GM18858 (cell line): ENCODE measurements at regions not wholly inside any gene's neighbourhood (a gene's known extent, or its start where the extent isn't known, plus 50 kb on each side); places are given as distances from the start of the nearest gene placed in this dataset.

ENCODE experiments used
- ATAC-seq: cut with Tn5 transposase; IDR thresholded peaks from one replicate; pipeline ENCODE4 v1.9.1; 2021; ENCODE audit not compliant: unreplicated experiment

DNA sequence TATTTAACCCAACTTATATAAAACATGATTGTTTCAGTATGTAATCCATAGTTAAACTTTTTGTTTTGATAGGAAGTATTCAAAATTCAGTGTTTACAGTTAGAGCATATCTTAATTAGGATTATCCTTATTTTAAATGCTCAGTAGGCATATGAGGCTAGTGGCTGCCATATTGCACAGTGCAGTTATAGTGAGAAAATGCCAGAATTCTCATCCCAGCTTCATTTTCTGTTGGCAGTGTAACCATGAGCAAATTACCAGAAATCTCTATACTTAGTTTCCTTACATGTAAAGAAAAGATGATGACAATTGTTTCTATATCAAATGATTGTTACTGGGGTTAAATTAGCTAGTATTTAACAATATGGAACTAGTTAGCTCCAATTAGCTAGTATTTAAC, 265.8 kb downstream of the ARAP2 start:
- ATAC-seq: no peak

DNA sequence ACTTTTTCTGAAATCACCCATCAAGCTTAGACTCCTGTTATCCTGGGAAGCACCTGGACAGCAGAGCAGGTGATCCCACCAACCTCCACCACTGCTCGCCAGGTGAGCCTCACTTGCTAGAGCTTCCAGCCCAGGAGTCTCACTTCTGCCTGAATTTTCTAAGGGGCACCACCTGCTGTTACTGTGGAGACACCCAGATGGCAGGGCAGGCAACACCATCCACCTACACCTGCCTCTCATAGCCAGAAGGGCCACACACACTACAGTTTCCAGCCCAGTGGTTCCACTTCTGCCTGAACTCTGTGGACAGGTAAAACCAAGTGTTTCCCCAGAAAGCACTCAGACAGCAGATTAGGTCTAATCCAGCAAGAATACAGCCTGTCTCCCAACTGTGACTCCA, 262.0 kb downstream of the ARAP2 start:
- no peak for ATAC-seq

DNA sequence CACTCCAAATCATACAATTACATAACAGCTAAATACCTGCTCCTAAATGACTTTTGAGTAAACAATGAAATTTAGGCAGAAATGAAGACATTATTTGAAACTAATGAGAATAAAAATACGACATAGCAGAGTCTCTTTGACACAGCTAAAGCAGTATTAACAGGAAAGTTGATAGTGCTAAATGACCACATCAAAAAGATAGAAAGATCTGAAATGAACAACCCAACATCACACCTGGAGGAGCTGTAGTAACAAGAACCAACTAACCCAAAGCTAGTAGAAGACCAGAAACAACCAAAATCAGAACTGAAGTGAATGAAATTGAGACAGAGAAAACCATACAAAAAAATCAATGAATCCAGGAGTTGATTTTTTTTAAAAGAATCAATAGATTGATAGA, 257.8 kb downstream of the ARAP2 start:
- no peak for ATAC-seq

DNA sequence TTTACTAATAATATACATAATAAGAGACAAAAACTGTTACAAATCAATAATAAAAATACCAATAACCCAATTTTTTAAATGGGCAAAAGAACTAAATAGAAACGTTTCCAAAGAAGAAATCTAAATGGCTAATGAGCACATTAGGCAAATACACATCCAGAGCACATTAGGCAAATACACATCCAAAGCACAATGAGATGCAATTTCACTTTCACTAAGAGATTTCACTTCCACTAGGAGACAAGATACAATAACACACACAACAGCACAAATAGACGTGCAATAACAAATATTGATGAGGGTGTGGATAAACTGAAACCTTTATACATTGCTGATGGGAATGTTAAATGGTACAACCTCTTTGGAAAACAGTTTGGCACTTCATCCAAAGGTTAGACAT, 250.7 kb downstream of the ARAP2 start:
- no peak for ATAC-seq

DNA sequence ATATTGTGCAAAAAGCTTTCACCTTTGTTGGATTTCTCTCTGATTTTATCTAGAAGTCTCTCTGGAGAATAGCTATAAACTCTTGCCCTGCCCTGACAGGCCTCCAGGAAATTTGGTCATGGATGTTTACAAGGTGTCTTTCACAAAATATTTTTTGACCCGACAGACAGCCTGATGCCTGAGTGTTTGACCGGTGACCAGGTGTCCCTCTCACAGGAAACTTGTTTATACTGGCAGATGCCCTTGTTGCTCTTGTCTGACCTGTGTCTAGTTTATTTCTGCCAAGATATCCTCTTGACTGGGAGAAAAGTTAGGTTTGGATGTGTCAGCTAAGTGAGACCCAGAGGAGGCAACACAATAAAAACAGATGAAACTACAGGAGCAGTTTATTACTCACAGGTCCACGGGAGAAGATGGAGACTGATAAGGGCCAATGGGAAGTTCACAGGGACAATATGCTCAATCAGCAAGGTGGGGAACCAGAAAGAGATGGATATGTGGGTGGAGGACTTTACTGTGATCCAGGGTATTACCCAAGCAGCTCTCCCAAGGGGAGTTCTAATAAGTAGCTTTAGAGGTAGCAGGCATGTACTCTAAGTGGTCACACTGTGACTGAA, 243.3 kb downstream of the ARAP2 start:
- no peak for ATAC-seq

DNA sequence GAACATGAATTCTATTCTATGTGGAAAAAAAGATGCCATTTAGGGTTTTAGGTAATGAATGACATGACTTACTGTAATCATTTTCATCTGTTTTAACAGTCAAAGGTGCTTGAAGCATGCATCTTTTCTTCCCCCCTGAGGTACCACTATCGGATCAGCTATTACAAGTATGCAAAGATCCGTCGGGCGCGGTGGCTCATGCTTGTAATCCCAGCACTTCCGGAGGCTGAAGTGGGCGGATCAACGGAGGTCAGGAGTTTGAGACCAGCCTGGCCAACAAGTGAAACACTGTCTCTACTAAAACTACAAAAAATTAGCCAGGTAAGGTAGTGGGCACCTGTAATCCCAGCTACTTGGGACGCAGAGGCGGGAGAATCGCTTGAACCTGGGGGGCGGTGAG, 241.3 kb downstream of the ARAP2 start:
- no peak for ATAC-seq

DNA sequence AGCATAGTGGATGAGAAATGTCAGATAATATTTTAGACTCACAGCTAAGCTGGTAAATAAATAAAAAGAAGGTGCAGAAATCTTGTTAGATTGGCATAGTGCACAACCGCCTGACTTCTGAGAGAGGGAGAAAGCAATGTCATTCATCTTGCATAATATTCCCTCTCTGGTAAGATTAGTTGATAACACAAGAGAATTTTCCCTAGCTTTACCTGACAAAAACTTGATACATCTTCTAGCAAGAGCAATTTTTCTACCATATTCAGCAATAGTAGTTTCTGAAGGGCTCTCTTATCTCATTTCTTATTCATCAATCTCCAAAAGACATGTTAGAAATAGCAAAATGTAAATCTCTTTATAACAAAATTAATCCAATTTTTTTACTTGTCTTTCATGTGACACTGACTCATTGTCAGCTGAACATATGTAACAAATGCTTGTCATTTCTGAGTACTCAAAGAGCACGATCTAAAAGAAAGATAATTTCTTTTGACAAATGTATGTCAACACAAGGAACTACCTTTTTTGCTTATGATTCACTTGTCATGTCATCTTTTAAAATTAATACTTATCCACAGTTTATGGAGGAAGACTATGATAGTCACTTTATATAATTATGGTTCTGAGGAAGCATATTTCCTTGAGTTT, 240.0 kb downstream of the ARAP2 start:
- ATAC-seq: no peak

DNA sequence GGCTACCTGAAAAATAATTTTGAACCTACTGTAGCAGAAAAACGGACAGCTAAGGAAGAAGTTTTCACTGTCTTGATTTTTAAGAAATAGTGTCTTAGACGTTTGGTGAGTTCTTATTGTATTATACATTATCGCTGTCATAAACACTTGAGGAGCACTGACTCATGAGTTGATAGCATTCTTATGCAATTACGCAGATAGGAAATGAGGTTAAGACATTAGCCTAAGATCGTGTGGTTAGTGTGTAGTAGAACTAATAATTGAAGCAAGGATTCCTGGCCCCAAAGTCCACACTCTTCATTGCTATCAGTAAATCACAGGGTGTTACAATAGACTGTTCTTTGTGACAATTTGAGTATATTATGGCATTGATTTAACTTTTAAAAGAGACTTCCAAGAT, 238.1 kb downstream of the ARAP2 start:
- no peak for ATAC-seq

DNA sequence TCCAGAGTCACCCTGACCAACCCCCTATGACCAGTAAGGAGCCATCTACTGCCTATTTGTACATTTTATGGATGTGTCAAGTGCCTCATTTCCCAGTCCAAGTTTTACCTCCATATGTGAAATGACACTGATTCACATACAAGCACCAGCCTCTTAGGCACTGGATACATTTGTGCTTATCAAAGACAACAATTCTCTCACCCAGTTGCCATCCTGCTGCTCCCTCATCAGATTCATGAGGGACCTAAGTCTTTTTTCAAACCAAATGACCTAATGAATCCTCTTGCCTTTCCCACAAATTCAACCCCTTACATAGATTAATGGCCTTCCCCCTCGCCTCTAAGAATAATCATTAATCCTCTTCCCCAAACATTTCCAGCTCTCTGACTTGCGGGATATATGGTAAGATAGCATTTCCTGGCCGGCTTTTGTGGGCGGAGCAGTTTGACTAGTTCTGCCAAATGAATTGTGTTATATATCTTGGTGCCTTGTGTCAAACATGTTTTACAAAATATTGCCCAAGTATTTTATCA, 233.9 kb downstream of the ARAP2 start:
- ATAC-seq: no peak

DNA sequence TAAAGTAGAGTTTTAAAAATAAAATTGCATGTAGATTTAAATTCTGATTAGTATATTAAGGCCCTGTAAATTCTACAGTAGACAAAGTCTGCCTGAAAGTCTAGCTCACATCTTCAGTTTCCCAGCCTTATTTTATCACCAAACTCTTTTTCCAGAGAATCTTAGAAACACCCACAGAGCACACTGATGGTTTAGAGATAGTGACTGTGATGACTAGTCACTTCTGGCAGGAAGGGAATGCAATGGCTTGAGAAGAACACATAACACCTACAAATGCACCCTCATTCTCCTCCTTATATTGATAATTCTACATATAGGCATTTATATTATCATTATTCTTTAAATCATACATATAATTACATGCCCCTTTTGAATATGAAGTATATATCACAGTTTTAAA, 232.9 kb downstream of the ARAP2 start:
- no peak for ATAC-seq

DNA sequence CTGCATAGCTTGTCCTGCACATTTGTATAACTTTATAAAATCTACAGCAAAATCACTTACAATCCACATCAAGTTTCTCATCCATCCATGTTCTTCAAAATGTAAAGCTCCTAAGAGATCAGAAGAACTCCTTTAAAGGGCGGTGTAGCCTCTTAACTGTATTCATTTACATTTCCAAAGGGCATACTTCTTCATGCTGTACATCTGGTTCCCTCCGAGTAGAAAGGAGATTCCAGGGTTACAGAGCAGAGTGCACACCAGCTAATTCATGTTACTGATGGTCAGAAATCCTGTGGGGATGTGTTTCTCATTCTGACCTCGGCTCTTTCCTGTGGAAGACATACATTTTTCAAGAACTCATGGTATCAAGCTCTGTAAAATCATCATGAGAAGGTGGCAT, 231.8 kb downstream of the ARAP2 start:
- no peak for ATAC-seq

DNA sequence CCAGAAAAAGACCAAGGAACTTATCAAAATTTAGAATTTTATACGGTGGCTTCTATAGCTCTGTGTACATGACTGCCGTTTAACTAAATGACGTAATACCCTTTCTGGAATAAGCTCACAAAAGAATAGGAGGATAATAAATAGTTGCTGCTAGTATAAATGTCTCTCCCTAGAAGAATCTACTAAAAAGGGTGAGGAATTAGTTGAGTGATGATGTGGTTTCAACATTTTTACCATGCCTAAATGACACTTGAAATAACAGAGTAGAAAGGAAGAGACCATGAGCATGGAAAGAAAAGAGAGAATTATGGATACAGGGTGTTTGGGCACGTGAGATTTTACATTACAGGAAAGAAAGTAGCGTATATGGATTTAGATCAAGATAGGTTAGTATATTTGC, 231.1 kb downstream of the ARAP2 start:
- ATAC-seq: no peak
